Coronary artery (tissue), 2 donors: ENCODE measurements at regions not wholly inside any gene's neighbourhood (a gene's known extent, or its start where the extent isn't known, plus 50 kb on each side); places are given as distances from the start of the nearest gene placed in this dataset.

Experiments used
- DNase-seq: peaks from one replicate; pipeline ENCODE4 v3.0.0-alpha.2; 2017; ENCODE audit warnings: low spot score
- H3K27ac ChIP-seq, 2 donors: fragments of 200-600 bp; sonication (generic); one replicate each; pipeline ENCODE4 v1.5.1; 2016 to 2019
- H3K4me3 ChIP-seq: fragments of 200-600 bp; sonication (generic); 2 replicates; pipeline ENCODE4 v1.5.1; 2016; ENCODE audit warnings: mild to moderate bottlenecking, moderate library complexity
- CTCF ChIP-seq: fragments of 200-600 bp; sonication (generic); IDR thresholded peaks from one replicate; pipeline ENCODE4 v1.5.1; 2019; ENCODE audit warnings: antibody characterized with exemption

DNA sequence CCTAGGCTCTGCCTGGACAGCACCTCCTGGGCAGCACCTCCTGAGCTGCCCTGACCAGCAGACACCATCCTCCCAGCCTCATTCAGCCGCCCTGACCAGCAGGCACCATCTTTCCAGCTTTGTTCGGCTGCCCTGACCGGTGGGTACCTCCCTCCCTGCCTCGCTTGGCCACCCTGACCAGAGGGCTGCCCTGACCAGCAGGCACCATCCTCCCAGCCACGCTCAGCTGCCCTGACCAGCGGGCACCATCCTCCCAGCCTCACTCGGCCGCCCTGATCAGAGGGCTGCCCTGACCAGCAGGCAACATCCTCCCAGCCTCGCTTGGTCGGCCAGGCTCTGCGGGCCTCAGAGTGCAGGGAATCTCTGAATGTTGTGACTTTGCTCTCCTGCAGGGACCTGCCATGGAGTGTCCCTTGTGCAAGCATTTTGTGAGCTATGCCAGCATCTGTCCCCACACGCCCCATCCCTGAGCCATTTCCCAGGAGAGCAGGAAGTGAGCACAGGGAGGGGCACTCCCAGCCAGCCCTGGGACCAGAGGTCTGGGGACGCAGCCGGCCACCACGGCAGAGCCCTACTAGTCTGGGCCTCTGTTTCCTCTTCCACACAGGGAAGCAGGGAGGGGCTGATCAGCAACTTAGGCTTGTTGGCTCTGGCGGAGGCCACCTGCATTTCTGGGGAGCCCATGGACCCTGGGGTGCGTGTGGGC, 265.5 kb downstream of the SEC23A start:
- no peak overlapping the region for H3K4me3 ChIP-seq
- no peak for TF ChIP-seq CTCF
- DNase-seq: no peak
- H3K27ac ChIP-seq: no peak overlapping the region

DNA sequence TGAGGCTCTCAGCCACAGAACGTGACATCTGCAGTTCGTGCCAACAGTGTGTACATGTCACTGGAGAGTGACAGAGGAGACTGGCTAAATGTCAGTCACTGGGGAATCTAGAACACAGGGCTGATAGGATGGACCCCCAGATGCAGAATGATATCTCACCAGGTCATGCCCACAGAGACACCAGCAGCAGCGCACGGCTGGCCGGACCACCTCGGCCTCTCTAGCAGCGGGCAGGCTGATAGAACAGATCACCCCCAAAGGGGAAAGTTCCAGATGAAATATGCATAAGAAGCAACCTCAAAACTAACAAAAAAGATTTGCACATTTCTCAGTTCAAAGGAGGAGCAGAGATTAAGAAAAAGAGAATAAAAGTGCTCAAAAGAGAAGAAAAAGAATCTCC, 266.5 kb downstream of the SEC23A start:
- no peak for TF ChIP-seq CTCF
- H3K4me3 ChIP-seq: no peak overlapping the region
- no peak for DNase-seq
- no peak overlapping the region for H3K27ac ChIP-seq

DNA sequence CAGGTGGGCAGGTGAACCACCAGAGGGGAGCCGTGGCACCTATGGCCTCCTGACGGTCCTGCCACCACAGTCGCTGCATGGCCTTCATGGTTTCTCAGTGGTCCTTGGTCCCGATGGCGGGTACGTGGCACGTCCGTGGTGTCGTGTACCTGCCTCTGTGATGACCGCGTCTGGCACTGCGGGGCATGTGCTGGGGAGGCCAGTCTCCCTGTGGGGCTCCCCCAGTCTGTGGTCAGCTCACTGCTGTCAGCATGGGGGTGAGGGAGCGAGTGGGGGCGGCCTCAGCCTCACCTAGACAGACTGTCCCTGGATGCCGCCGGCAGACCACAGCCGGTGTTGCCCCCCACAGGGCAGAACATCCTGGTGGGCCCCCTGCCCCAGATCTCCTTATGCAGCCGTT, 267.2 kb downstream of the SEC23A start:
- TF ChIP-seq CTCF: no peak
- Histone ChIP-seq H3K27ac (no peak overlapping the region), H3K4me3 (no peak overlapping the region)
- no peak for DNase-seq

- H3K27ac ChIP-seq: peak overlapping the region; percentile 29 to 60
- DNase-seq: no peak
These were observed 274.7 kb downstream of the SEC23A start for GRCh38 chr14:38828183-38828827.

DNA sequence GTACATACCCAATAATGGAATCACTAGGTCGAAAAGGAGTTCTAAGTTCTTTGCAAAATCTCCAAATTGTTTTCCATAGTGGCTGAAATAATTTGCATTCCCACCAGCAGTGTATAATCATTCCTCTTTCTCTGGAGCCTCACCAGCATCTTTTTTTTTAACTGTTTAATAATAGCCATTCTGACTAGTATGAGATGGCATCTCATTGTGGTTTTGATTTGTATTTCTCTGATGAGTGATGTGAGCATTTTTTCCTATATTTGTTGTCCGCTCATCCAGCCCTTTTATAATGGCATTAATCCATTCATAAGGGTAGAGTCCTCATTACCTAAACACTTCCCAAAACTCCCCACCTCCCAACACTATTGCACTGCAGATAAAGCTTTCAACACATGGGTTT, 278.3 kb downstream of the SEC23A start:
- no peak overlapping the region for H3K4me3 ChIP-seq
- DNase-seq: no peak
- no peak for TF ChIP-seq CTCF
- no peak overlapping the region for H3K27ac ChIP-seq

More at GRCh38 chr14:38828183-38828827, 274.7 kb downstream of the SEC23A start:
- no peak overlapping the region for H3K4me3 ChIP-seq
- no peak for TF ChIP-seq CTCF

DNA sequence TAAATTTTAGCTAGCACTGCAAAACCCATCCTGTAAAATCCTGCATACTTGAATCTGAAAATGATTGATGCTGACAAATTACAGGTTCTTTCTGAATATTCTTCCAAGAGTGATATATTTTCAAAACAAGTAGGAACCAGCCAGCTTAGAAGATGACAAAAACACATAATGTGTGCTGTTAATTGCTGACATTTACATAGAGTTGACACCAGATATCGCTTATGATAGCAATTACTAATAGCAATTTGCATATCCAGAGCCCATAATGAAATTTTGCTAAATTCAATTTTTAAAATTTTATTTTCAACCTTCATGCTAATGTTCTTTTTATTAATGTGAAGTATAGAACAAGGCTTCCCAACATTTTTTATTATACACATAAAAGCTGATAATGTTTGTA, 284.5 kb downstream of the SEC23A start:
- TF ChIP-seq CTCF: no peak

More for the DNA sequence above, 284.5 kb downstream of the SEC23A start:
- DNase-seq: no peak
- Histone ChIP-seq H3K27ac (no peak overlapping the region), H3K4me3 (no peak overlapping the region)
